ENCODE measurements at regions not wholly inside any gene's neighbourhood (a gene's known extent, or its start where the extent isn't known, plus 50 kb on each side); places are given as distances from the start of the nearest gene placed in this dataset.

DNA sequence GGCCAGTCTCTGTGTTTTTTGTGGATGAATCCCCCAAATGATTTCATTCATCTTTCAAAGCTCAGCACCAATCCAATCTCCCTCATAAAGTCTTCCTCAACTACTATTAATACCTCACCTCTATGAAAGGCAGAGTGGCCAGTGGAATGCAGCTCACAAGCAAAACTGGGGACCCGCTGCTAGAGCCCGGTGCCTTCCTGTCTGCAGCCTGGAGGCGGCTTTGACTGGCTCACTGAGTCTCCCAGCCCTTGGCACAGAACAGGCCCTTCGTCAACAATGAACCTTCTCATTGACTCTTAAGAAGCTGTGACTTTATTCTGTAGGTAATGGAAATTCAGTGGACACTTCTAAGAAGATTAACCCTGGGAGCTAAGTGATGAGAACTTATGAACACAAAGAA is 86.8 kb upstream of the RAB4A start:
- no peak overlapping the region for H3K4me3 ChIP-seq (ENCODE audit: low read depth, low read length)
- DNase-seq (ENCODE audit: low read depth) = no peak
- TF ChIP-seq, protein P1, sequence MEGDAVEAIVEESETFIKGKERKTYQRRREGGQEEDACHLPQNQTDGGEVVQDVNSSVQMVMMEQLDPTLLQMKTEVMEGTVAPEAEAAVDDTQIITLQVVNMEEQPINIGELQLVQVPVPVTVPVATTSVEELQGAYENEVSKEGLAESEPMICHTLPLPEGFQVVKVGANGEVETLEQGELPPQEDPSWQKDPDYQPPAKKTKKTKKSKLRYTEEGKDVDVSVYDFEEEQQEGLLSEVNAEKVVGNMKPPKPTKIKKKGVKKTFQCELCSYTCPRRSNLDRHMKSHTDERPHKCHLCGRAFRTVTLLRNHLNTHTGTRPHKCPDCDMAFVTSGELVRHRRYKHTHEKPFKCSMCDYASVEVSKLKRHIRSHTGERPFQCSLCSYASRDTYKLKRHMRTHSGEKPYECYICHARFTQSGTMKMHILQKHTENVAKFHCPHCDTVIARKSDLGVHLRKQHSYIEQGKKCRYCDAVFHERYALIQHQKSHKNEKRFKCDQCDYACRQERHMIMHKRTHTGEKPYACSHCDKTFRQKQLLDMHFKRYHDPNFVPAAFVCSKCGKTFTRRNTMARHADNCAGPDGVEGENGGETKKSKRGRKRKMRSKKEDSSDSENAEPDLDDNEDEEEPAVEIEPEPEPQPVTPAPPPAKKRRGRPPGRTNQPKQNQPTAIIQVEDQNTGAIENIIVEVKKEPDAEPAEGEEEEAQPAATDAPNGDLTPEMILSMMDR (IDR thresholded peaks at IDR 0.05; ENCODE audit: insufficient read depth, low read depth, low read length) = no peak

DNA sequence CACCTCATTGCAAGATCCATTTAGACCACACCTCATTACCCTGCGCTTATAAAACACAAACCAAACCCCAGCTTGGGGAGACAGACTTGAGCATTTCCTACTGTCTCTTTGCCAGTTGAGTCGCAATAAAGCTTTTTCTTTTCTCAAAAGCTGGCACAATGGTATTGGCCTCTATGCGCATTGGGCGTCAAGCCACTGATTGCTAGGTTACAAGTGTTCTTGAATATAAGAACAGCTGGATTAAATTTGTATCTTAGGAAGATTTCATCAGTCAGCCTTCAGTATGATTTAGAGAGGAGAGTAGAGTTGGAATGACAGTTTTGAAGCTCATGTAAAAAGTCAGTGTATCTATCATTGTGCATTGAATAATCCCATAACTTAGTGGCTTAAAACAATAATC is 84.9 kb upstream of the RAB4A start:
- DNase-seq (ENCODE audit: low read depth) = no peak
- TF ChIP-seq, protein P1 (IDR thresholded peaks at IDR 0.05; ENCODE audit: insufficient read depth, low read depth, low read length) = no peak
- no peak overlapping the region for H3K4me3 ChIP-seq (ENCODE audit: low read depth, low read length)

DNA sequence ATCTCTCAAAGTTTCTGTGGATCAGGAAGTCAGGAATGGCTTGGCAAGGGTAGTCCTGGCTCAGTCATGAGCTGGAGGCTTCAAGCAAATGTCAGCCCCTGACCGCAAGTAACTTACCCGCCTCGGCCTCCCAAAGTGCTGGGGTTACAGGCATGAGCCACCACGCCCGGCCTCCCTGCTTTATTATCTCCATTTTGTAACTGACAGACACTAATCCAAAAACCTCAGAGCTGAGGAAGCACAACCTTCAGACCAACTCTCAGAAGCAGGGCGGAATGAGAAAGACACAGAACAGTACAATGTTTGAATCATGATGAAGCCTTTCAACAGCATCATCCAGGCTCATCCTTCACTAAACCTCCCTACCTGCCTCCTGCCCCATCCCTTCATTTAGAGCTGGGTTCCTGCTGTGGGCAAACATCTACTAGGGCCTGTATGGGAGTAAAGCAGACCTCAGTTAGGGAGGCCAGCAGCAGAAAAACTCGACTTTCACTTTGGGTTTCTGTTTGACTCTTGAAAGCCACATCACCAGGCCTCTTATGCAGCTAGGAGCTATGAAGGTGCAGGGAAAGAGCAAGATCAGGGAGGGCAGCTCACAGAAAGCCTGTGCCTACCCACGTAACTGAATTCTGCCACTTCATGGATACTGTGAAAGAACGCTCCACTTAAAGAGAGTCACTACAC is 84.4 kb upstream of the RAB4A start:
- H3K4me3 ChIP-seq (ENCODE audit: low read depth, low read length) = no peak overlapping the region
- TF ChIP-seq, protein P1 (IDR thresholded peaks at IDR 0.05; ENCODE audit: insufficient read depth, low read depth, low read length) = no peak
- DNase-seq (ENCODE audit: low read depth) = no peak

DNA sequence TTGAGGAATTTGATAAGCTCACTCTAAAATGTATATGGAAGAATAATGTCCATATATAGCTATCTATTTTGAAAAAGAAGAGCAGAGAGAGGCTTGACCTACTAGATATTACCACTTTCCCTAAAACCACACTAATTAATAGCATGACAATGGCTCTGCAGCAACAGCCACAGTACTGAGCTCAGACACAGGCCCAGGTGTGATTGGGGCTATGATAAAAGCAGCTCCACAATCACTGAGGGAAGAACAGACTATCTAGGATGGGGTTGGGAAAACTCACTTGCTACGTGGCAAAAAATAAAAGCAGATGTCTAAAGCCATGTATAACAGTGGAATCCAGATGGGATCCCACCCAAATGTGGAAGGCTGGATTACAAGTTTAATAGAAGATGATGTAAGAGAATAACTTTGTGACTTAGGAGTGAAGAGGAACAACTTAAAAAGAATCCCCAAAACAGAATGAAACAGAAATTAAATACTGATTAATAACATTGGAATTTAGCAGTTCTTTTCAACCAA is 80.8 kb upstream of the RAB4A start:
- peak; percentile 28 for DNase-seq (ENCODE audit: low read depth)
- H3K4me3 ChIP-seq (ENCODE audit: low read depth, low read length) = no peak overlapping the region
- TF ChIP-seq, protein P1 (IDR thresholded peaks at IDR 0.05; ENCODE audit: insufficient read depth, low read depth, low read length) = no peak

DNA sequence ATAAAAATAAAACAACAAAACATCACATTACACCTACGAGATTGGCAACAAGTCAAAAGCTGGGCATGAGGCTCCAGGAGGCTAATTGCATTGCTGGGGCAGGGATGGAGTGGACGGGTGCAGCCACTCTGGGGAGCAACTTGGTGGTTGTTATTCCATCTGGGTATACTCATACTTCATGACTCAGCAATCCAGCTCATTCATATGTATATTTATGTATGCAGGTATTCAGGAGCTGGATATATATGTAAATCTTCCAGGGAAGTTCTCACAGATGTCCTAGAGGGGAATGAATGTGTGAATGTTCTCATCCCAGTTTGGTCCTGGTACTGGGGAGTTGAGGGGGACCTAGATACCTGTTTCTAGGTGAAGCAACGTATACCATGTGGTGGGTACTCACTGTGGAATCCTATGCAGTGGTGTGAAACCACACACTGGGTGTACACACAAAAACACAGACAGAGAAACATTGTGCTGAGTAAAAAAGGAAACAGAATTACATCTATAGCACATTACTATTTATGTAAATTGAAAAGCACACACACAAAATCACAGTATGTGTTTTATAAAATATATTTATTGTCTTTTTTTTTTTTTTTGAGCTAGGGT is 79.7 kb upstream of the RAB4A start:
- TF ChIP-seq, protein P1 (IDR thresholded peaks at IDR 0.05; ENCODE audit: insufficient read depth, low read depth, low read length) = no peak
- DNase-seq (ENCODE audit: low read depth) = no peak
- H3K4me3 ChIP-seq (ENCODE audit: low read depth, low read length) = no peak overlapping the region

DNA sequence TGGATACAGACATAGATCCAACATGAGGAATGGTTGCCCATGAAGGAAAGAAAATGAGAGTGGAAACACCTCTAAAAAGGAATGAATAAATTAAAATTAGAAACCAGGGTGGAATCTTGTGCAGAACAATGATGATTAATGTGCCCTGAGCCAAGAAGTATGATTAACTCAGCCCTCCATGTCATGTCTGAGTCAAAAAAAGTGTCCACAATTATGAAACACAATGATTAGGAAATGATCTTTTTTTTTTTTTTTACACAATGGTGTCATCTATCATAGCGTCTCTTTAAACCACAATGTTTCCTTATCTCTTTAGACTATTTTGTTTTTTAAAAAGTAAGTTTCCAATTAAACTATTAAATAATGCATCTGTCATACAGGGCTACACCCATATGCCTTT is 78.9 kb upstream of the RAB4A start:
- peak; percentile 45 for DNase-seq (ENCODE audit: low read depth)
- TF ChIP-seq, protein P1 (IDR thresholded peaks at IDR 0.05; ENCODE audit: insufficient read depth, low read depth, low read length) = no peak
- H3K4me3 ChIP-seq (ENCODE audit: low read depth, low read length) = no peak overlapping the region
